ENCODE measurements at regions not wholly inside any gene's neighbourhood (a gene's known extent, or its start where the extent isn't known, plus 50 kb on each side); places are given as distances from the start of the nearest gene placed in this dataset.

DNA sequence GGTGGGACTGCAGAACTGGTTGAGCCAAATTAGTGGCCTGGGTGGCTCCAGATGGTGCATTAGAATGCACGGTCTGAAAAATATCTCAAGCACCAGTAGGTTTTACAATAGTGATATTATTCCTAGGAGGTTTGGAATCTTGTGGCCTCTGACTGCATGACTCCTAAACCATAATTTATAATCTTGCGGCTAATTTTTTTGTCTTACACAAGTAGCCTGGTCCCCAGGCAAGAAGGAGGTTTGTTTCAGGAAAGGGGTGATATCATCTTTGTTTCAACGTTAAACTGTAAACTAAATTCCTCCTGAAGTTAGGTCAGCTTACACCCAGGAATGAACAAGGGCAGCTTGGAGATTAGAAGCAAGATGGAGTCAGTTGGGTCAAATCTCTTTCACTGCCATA, 98.9 kb upstream of the ARL4C start:
- Histone ChIP-seq H3K4me3 (no peak overlapping the region), H3K9me3 (no peaks in the 10 kb centered on the region), H3K27me3 (no peaks in the 10 kb centered on the region), H3K4me1 (no peaks in the 10 kb centered on the region), H3K36me3 (no peaks in the 10 kb centered on the region), H3K27ac (no peak overlapping the region)
- WGBS, 2 donors (ENCODE audit: low coverage in 1 of 2): 54 to 62% methylated on average over 3 of the region's 3 CpGs
- in situ Hi-C loops (cut with MboI; ENCODE audit: low pct_ligation_motif_present in 1 of 4, low pct_unique_long_range_greater_than_20kb in 1 of 4, low sequenced_read_pairs in 3 of 4) (no loop called here), intact Hi-C loops (cut with DNase I; ENCODE audit: low total_unique reads) (no loop called here)
- TF ChIP-seq EP300 (IDR thresholded peaks at IDR 0.05; ENCODE audit: low read depth): no peak
- TF ChIP-seq POLR2A (IDR thresholded peaks at IDR 0.05): no peak
- TF ChIP-seq, protein P1, sequence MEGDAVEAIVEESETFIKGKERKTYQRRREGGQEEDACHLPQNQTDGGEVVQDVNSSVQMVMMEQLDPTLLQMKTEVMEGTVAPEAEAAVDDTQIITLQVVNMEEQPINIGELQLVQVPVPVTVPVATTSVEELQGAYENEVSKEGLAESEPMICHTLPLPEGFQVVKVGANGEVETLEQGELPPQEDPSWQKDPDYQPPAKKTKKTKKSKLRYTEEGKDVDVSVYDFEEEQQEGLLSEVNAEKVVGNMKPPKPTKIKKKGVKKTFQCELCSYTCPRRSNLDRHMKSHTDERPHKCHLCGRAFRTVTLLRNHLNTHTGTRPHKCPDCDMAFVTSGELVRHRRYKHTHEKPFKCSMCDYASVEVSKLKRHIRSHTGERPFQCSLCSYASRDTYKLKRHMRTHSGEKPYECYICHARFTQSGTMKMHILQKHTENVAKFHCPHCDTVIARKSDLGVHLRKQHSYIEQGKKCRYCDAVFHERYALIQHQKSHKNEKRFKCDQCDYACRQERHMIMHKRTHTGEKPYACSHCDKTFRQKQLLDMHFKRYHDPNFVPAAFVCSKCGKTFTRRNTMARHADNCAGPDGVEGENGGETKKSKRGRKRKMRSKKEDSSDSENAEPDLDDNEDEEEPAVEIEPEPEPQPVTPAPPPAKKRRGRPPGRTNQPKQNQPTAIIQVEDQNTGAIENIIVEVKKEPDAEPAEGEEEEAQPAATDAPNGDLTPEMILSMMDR (IDR thresholded peaks at IDR 0.05): no peak
- TF ChIP-seq POLR2AphosphoS5 (IDR thresholded peaks at IDR 0.05): no peak
- no peak for DNase-seq

DNA sequence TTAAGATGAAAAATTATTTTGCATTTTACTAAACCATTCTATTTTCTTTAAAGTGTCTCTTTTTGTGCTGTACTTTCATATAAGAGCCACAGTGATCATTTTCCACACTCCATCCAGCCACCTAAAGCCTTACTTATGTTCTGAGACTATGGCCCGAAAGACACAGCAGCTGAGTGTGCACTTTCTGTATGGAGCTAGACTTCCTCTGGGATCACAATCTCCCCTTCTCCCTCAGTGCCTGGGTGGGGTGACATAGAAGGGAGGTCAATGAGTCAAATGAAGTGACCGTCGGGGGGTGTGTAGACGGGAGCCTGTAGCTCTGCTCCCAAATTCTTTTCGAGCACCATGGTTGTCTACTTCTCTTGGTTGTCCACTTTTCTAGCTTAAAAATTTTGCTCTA, 97.8 kb upstream of the ARL4C start:
- Histone ChIP-seq H3K4me3 (no peak overlapping the region), H3K27me3 (no peaks in the 10 kb centered on the region), H3K4me1 (no peaks in the 10 kb centered on the region), H3K9me3 (no peaks in the 10 kb centered on the region), H3K36me3 (no peaks in the 10 kb centered on the region), H3K27ac (no peak overlapping the region)
- WGBS, 2 donors (ENCODE audit: low coverage in 1 of 2): 92 to 98% methylated on average over 5 of the region's 5 CpGs
- no peak for DNase-seq
- in situ Hi-C loops (cut with MboI; ENCODE audit: low pct_ligation_motif_present in 1 of 4, low pct_unique_long_range_greater_than_20kb in 1 of 4, low sequenced_read_pairs in 3 of 4): no loop called here
- intact Hi-C loops (cut with DNase I; ENCODE audit: low total_unique reads): no loop called here
- TF ChIP-seq EP300 (IDR thresholded peaks at IDR 0.05; ENCODE audit: low read depth) (no peak), POLR2A (IDR thresholded peaks at IDR 0.05) (no peak), POLR2AphosphoS5 (IDR thresholded peaks at IDR 0.05) (no peak)
- TF ChIP-seq, protein P1 (IDR thresholded peaks at IDR 0.05): no peak

DNA sequence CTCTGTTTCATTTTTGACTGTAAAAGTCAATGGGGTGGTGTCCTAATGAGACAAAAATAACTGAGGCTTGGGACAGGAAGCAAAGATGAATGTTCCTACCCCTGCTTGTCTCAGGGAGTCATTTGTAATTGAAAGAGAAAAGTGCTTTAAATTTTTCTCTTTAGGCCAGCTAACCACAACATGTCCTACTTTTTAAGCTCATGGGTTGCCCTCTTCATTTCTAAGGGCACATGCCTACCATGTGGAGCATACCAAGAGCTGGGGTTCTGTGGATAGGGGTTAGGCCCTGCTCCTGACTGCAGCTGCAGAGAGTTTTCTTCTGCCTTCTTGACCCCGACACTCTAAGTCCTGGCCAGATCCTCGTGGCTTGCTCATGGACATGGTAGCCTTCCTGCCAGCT, 96.8 kb upstream of the ARL4C start:
- in situ Hi-C loops (cut with MboI; ENCODE audit: low pct_ligation_motif_present in 1 of 4, low pct_unique_long_range_greater_than_20kb in 1 of 4, low sequenced_read_pairs in 3 of 4): no loop called here
- Histone ChIP-seq H3K9me3 (no peaks in the 10 kb centered on the region), H3K36me3 (no peaks in the 10 kb centered on the region), H3K27me3 (no peaks in the 10 kb centered on the region), H3K27ac (no peak overlapping the region), H3K4me1 (no peaks in the 10 kb centered on the region), H3K4me3 (no peak overlapping the region)
- WGBS, 2 donors (ENCODE audit: low coverage in 1 of 2): 59% methylated on average over 2 of the region's 2 CpGs; no CpG with 5 or more reads in 1 of the 2 donors
- DNase-seq: no peak
- TF ChIP-seq, protein P1 (IDR thresholded peaks at IDR 0.05): no peak
- no peak for TF ChIP-seq POLR2AphosphoS5 (IDR thresholded peaks at IDR 0.05)
- no peak for TF ChIP-seq EP300 (IDR thresholded peaks at IDR 0.05; ENCODE audit: low read depth)
- no peak for TF ChIP-seq POLR2A (IDR thresholded peaks at IDR 0.05)
- intact Hi-C loops (cut with DNase I; ENCODE audit: low total_unique reads): no loop called here

DNA sequence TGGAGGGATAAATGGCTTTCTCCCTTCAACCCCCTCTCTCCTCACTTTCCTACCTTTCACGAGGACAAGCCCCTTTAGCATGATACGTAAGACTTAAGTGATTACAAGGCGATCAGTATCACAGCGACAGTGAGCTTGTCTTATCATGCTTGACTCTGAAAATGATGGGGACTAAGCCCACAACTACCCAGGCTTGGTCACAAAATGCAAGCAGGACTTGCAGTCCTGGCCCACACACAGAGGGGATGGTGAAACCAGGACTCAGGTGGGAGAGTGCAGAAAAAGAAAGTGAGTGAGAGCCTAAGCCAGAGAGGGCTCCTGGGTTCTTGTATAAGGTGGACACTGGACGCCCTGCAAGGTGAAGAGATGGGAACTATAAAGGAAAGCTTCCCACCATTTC, 95.7 kb upstream of the ARL4C start:
- H3K27ac ChIP-seq: no peak overlapping the region
- H3K4me1 ChIP-seq: no peaks in the 10 kb centered on the region
- no peaks in the 10 kb centered on the region for H3K36me3 ChIP-seq
- WGBS, 2 donors (ENCODE audit: low coverage in 1 of 2): 89 to 91% methylated on average over 5 of the region's 5 CpGs
- H3K4me3 ChIP-seq: no peak overlapping the region
- in situ Hi-C loops (cut with MboI; ENCODE audit: low pct_ligation_motif_present in 1 of 4, low pct_unique_long_range_greater_than_20kb in 1 of 4, low sequenced_read_pairs in 3 of 4) (no loop called here), intact Hi-C loops (cut with DNase I; ENCODE audit: low total_unique reads) (no loop called here)
- no peaks in the 10 kb centered on the region for H3K27me3 ChIP-seq
- no peaks in the 10 kb centered on the region for H3K9me3 ChIP-seq
- no peak for TF ChIP-seq POLR2AphosphoS5 (IDR thresholded peaks at IDR 0.05)
- TF ChIP-seq, protein P1 (IDR thresholded peaks at IDR 0.05): no peak
- no peak for TF ChIP-seq POLR2A (IDR thresholded peaks at IDR 0.05)
- no peak for TF ChIP-seq EP300 (IDR thresholded peaks at IDR 0.05; ENCODE audit: low read depth)
- no peak for DNase-seq

Data from transverse colon (tissue), 4 donors.